HuH-7.5 (cell line): ENCODE measurements at regions not wholly inside any gene's neighbourhood (a gene's known extent, or its start where the extent isn't known, plus 50 kb on each side); places are given as distances from the start of the nearest gene placed in this dataset.

Experiments
- DNase-seq: peaks from one replicate; pipeline ENCODE4 v3.0.0; 2011; ENCODE audit warnings: low spot score

- DNase-seq, result no peak
Measured at GRCh38 chr2:160674146-160674750, 180.6 kb upstream of the RBMS1 start.

DNA sequence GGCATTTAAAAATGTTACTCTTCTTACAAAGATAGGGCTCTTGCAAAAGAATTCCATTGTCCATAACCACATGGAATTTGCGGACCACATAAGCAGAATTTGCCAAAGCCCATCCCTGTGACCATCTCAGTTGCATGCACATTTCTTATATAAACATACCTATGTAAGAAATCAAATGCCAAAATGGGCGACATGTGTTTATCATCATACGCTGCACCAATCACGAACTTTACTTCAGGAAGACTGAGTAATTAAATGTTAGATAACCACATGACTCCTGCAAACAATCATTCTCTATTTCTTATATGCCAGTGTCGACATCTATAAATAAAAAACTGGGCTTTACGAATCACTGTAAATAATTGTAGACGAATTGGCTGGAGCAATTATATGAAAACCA lies 186.1 kb upstream of the RBMS1 start:
- DNase-seq, result no peak

DNA sequence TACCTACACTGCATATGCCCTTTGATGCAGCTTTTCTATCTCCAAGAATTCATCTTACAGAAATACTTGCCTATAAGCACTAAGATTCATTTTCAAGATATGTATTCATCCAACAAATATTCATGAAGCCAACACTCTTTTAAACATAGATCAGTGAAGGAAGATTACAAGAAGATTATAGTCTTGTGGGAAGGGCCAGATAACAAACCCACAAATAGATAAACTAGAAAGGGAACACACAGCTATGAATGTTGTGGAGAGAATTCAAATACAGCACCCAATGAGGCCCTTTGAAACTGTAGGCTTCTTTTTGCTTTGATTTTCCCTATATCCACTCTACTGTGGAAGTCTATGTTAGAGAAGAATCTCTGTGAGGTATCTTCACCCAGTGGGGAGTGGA lies 186.7 kb upstream of the RBMS1 start:
- no peak for DNase-seq

- DNase-seq, result no peak
Measured at GRCh38 chr2:160680974-160681373, 187.4 kb upstream of the RBMS1 start.

GRCh38 chr2:160683206-160683605 lies 189.6 kb upstream of the RBMS1 start:
- no peak for DNase-seq

GRCh38 chr2:160687629-160688028 lies 194.0 kb upstream of the RBMS1 start:
- DNase-seq, result no peak

DNA sequence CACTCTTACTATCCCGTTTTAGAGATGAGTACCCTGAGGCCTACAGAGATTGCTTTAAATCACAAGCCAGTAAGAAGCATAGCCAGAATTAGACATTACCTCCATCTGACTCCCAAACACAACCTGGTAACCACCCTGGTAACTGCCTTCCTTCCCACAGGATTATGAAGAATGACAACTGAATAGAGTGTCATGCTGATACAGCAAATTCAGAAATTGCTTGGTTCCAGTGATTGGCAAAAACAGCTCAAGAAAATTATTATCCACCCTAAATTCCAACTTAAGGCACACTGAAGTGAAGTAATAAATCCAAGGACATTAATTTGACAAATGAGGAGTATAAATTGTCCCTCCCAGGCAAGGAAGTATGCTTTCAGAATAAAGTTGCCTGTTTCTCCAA lies 195.8 kb upstream of the RBMS1 start:
- DNase-seq, result no peak

DNA sequence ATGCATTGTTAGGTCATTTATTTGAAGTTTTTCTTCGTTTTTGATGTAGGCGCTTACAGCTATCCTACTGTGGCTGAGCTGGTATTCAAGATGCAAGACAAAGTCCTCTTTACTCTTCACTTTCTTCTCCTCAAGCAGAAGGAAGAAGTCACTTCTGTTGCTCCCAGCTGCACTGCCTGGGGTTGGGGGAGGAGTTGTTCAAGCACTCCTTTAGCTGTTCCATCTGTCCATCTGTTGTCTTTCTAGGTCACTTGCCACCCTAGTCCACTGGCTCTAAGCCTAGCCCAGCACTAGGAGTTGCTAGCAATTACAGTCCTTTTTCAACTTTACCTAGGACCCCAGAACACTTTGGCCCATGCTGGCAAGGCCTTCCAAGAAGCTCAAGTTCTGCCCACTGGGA lies 200.6 kb upstream of the RBMS1 start:
- DNase-seq, result no peak

GRCh38 chr2:160694631-160695030 lies 201.0 kb upstream of the RBMS1 start:
- no peak for DNase-seq

DNA sequence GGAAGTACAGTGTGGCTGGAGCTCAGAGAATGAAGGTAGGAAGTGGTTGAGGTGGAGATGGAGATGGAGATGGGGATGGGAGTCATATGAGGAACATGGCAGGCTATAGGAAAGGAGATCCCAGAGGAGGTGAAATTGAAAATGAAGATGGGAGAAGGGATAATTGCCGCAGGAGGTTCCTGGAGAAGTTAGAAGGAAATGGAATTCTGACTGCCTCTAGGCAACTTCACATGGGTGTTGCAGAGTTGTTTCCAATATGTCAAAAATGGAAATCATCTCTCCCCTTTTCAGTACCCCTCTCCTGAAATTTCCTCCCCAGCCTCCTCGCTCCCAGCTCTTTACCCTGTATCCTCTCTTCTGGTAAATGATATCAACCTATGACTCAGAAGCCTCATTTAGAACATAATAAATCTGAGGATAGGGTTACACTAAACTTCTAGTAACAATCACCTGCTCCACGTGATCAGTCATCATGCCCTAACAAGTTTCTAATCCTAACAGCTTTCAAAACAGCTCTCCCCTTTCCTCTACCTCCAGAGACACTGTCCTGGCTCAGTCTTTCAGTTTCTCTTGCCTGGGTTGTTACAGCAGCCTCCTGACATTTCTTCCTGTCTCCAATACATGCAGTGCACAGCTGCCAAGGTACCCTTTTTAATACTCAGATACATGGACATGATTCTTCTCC lies 201.9 kb upstream of the RBMS1 start:
- no peak for DNase-seq

- DNase-seq, result no peak
Measured at GRCh38 chr2:160696087-160696452, 202.5 kb upstream of the RBMS1 start.

GRCh38 chr2:160697817-160698216 lies 204.2 kb upstream of the RBMS1 start:
- DNase-seq, result no peak

DNA sequence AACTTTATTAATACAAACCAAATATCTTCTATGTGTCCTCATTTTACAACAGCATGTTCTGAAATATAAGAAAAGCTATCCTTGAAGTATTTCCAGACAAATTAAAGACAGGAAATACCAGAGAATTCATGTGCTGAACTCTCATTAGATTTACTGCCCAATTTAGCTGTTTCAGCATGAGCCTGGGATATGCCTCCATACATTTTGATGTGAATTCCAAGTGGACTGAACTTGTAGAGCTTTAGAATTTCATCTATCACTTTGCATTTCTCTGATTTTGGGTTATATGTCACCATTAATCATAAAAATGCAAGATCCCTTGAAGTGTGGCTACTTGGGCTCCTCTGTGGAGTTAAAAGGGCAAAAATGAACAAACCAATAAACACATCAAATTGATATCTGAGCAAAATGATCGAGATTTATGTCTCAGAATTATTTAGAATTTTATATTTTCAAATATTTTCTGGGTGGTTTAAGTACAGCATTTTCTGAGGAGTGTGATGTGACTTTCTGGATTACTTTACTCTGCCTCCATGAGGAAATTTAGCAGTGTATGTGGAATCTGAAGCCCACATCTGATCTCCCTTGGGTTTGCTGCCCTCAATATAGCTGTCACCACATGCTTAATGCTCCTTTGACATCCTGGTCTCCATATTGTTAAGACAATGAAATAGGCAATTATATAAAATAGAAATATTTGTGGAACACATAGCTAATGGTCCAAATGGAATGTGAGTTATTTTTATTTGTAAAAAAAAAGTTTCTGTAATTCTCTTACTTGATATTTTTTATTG lies 206.6 kb upstream of the RBMS1 start:
- no peak for DNase-seq

DNA sequence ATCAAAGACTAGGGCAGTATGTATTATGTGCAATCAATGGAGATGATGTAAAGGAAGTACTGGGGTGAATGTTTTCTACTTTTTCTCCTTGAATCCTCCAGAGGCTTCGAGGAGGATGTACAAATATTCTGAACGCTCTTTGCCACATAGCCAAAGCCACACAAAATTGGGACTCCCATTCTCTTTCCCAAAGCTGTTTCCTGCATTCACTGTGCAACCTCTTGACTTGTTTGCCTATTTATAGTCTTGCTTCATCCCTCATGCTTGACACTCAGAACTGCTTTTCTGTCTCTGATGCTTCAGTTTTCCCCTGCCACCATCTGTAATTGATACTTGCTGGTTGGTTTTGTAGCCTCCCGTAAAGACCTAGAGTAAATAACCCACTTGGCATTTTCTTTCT lies 208.2 kb upstream of the RBMS1 start:
- no peak for DNase-seq

DNA sequence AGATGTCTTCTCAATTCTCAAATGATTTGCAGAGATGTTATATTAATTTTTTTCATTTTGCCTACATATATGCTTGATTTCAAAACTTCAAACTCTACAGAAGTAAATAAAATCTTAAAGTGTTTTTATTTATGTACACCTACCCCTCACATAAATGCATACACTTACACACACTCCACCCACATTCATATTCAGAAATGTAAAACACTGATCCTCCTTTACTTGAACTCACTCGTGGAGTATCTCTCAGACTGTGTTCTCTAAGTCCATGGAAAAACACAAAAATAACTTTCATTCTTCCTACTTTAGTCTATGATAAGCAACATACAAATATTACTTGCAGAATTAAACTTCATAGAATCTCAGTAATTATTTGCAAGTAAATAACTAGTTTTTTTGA lies 209.1 kb upstream of the RBMS1 start:
- DNase-seq, result no peak

DNA sequence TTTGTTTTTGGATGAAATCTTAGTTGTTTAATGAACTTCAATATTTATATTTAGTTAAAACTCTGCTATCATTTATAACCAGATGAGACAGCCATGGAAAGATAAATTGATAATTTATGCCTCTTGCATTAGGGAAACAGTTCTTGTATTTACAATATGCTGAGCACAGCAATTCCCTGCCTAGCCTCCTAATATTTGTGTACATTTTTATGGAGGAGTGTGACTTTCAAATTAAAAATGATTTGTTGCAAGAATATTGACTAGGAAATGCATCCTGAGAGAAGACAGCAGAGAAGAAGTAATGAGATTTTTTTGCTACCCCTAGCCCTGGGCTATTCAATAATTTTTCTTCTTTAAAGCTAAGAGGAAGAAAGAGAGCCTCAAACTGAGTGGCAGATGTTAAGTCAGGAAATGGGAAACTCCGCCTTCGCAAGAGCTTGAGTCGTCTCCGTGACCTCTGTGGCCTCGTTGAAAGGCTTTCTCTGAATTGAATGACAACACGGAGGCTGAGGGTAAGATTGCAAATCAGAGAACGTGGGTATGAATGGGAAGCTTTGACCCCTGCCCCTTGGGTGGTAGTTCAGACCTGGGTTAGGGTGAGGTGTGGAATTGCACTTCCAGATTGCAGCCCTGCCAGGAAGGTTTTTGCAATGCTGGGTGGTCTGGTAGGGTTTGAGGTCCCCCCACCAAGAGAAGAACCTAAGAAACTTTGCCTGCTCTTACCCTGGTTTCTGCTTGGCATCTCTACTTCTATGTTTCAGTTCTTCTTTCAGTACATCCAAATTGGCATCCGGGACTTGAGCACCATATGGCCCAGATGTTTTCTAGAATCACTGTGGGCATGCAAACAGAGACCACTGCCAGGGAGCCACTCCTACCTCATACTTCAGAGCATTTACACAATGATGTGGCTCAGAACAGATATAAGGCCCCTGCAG lies 210.3 kb upstream of the RBMS1 start:
- no peak for DNase-seq

- DNase-seq, result no peak
Measured at GRCh38 chr2:160715428-160715827, 221.8 kb upstream of the RBMS1 start.

DNA sequence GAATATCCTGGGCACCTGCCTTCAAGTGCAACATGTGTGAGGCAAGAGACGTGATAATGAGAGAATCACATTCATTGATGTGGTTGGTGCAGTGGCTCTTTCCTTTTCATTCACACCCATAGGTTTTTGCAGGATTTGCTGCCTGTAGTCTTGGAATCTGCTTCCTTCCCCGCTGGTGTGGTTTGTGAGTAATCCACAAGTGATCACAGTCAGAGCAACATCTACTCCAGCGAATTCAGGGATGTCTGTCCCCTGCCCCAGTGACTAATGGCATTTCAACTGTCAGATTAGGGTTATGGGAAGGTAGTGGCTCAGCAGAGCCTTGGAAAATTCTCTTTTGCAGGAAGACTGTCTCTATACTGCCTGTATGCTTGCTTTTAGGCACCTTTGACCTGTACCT lies 225.5 kb upstream of the RBMS1 start:
- no peak for DNase-seq

GRCh38 chr2:160720098-160720497 lies 226.5 kb upstream of the RBMS1 start:
- no peak for DNase-seq

- DNase-seq, result no peak
Measured at GRCh38 chr2:160721089-160722040, 227.8 kb upstream of the RBMS1 start.

DNA sequence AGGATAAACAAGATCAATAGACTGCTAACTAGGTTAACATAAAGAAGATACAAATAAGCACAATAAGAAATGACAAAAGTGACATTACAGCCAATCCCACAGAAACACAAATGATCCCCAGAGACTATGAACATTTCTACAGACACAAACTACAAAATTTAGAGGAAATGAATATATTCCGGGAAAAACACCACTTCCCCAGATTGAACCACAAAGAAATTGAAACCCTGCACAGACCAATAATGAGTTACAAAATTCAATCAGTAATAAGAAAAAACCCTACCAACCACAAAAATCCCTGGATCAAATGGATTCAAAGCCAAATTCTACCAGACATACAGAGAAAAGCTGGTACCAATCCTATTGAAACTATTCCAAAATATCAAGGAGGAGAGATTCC lies 232.4 kb upstream of the RBMS1 start:
- DNase-seq, result no peak
